PC-3 (cell line): ENCODE measurements at regions not wholly inside any gene's neighbourhood (a gene's known extent, or its start where the extent isn't known, plus 50 kb on each side); places are given as distances from the start of the nearest gene placed in this dataset.

Experiments used
- CTCF ChIP-seq: fragments of 300-600 bp; sonication (generic); conservative IDR thresholded peaks from 2 replicates; pipeline ENCODE4 v1.5.1; 2017; ENCODE audit warnings: antibody characterized with exemption, low read depth, mild to moderate bottlenecking, low read length
- EZH2 ChIP-seq: fragments of 300-600 bp; sonication (generic); IDR thresholded peaks from one replicate; pipeline ENCODE4 v1.6.1; 2017; ENCODE audit warnings: antibody characterized with exemption, mild to moderate bottlenecking, low read length; ENCODE audit not compliant: unreplicated experiment

DNA sequence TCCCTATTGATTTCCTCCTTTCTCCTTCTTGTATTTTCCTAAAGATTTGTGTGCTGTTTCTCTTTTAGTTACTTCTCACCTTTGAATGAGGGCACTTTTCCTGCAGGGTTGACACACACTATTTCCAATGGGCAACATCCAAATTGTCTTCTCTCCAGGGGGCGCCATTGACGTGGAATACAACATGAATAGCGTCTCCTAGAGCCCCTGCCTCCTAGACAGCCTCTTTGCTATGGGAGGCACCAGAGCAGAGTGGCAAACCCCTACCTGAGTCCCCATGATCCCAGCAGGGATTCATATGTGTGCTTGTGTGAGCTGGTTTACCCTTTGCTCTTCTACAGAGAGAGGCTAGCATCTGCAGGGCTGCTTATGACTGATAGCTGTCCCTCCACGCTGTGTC lies 61.3 kb upstream of the ITSN2 start:
- peak; percentile 82 for TF ChIP-seq CTCF
- TF ChIP-seq EZH2 = no peak
